Esophagus squamous epithelium (tissue), 5 donors: ENCODE measurements at regions not wholly inside any gene's neighbourhood (a gene's known extent, or its start where the extent isn't known, plus 50 kb on each side); places are given as distances from the start of the nearest gene placed in this dataset.
"Not testable (repeated sequence)": the region's sequence is repeated elsewhere in the genome, so short reads cannot be mapped to it uniquely, and the experiment has no call there.

Experiments
- DNase-seq: peaks from one replicate; lab custom pipeline; 2025; lab: John Stamatoyannopoulos, UW
- H3K27ac ChIP-seq, 4 donors: fragments of 200-600 bp; sonication (generic); one replicate each; pipeline ENCODE4 v1.5.1; 2016 to 2019; ENCODE audit warnings: mild to moderate bottlenecking in 1 of 4
- H3K27me3 ChIP-seq, 4 donors: fragments of 200-600 bp; sonication (generic); 1 replicate in 3 of 4; 2 replicates in 1 of 4; pipeline versions ENCODE4 v1.5.1 to v1.6.0; 2017 to 2021; ENCODE audit warnings: antibody characterized with exemption in 1 of 4
- H3K36me3 ChIP-seq, 3 donors: fragments of 200-600 bp; sonication (generic); one replicate each; pipeline ENCODE4 v1.5.1; 2016 to 2019
- H3K4me1 ChIP-seq, 3 donors: fragments of 200-600 bp; sonication (generic); one replicate each; pipeline ENCODE4 v1.5.1; 2017 to 2019
- H3K4me3 ChIP-seq, 4 donors: fragments of 200-600 bp; sonication (generic); 1 replicate in 3 of 4; 2 replicates in 1 of 4; pipeline ENCODE4 v1.5.1; 2016 to 2019; ENCODE audit warnings: mild to moderate bottlenecking in 2 of 4, moderate library complexity in 1 of 4
- H3K9me3 ChIP-seq, 3 donors: fragments of 200-600 bp; sonication (generic); one replicate each; pipeline ENCODE4 v1.5.1; 2016 to 2019
- WGBS, 2 donors: methylation state at CpG; one replicate each; pipeline ENCODE4 v1.1.5; 2018; 5-methylcytosine and 5-hydroxymethylcytosine counted together
- intact Hi-C: fragments of 100-400 bp; cut with DNase I; formaldehyde crosslinking; loops from one replicate; pipeline ENCODE4 v1.15.0; 2022
- donor health status: DM: yes; HTN: yes; CAD: no.

GRCh38 chr16:46383581-46383980, 237.6 kb downstream of the SHCBP1 start:
- H3K36me3 ChIP-seq, DNase-seq, H3K9me3 ChIP-seq, H3K27ac ChIP-seq, H3K4me1 ChIP-seq, intact Hi-C loops, H3K4me3 ChIP-seq, H3K27me3 ChIP-seq: not testable (repeated sequence)
- 72 to 75% methylated on average over 16 of the region's 16 CpGs for WGBS, 2 donors

- 80 to 82% methylated on average over 32 of the region's 32 CpGs for WGBS, 2 donors
- not testable (repeated sequence) for H3K4me1 ChIP-seq, DNase-seq
These were observed 238.2 kb downstream of the SHCBP1 start for GRCh38 chr16:46382791-46383541.

GRCh38 chr16:46382079-46382478, 239.1 kb downstream of the SHCBP1 start:
- intact Hi-C loops, H3K27ac ChIP-seq, H3K36me3 ChIP-seq, DNase-seq, H3K27me3 ChIP-seq, H3K4me1 ChIP-seq, H3K4me3 ChIP-seq, H3K9me3 ChIP-seq: not testable (repeated sequence)
- 84 to 87% methylated on average over 17 of the region's 17 CpGs for WGBS, 2 donors

More at GRCh38 chr16:46382791-46383541, 238.2 kb downstream of the SHCBP1 start:
- H3K36me3 ChIP-seq, H3K27ac ChIP-seq, intact Hi-C loops, H3K4me3 ChIP-seq, H3K27me3 ChIP-seq, H3K9me3 ChIP-seq: not testable (repeated sequence)

- H3K36me3 ChIP-seq, H3K4me1 ChIP-seq, H3K4me3 ChIP-seq, DNase-seq, H3K27ac ChIP-seq, H3K27me3 ChIP-seq, intact Hi-C loops, H3K9me3 ChIP-seq: not testable (repeated sequence)
- 84 to 85% methylated on average over 17 of the region's 17 CpGs for WGBS, 2 donors
These were observed 239.8 kb downstream of the SHCBP1 start for GRCh38 chr16:46381344-46381743.
